ENCODE measurements at regions not wholly inside any gene's neighbourhood (a gene's known extent, or its start where the extent isn't known, plus 50 kb on each side); places are given as distances from the start of the nearest gene placed in this dataset.

GRCh38 chr2:122083256-122084048 is 328.0 kb downstream of the TSN start:
- TF ChIP-seq, protein P1, sequence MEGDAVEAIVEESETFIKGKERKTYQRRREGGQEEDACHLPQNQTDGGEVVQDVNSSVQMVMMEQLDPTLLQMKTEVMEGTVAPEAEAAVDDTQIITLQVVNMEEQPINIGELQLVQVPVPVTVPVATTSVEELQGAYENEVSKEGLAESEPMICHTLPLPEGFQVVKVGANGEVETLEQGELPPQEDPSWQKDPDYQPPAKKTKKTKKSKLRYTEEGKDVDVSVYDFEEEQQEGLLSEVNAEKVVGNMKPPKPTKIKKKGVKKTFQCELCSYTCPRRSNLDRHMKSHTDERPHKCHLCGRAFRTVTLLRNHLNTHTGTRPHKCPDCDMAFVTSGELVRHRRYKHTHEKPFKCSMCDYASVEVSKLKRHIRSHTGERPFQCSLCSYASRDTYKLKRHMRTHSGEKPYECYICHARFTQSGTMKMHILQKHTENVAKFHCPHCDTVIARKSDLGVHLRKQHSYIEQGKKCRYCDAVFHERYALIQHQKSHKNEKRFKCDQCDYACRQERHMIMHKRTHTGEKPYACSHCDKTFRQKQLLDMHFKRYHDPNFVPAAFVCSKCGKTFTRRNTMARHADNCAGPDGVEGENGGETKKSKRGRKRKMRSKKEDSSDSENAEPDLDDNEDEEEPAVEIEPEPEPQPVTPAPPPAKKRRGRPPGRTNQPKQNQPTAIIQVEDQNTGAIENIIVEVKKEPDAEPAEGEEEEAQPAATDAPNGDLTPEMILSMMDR (IDR thresholded peaks at IDR 0.05; ENCODE audit: insufficient read depth, low read depth, low read length), result no peak
- no peak for TF ChIP-seq EZH2 (IDR thresholded peaks at IDR 0.05; ENCODE audit: insufficient read depth, low read length)
